ENCODE measurements at regions not wholly inside any gene's neighbourhood (a gene's known extent, or its start where the extent isn't known, plus 50 kb on each side); places are given as distances from the start of the nearest gene placed in this dataset.

DNA sequence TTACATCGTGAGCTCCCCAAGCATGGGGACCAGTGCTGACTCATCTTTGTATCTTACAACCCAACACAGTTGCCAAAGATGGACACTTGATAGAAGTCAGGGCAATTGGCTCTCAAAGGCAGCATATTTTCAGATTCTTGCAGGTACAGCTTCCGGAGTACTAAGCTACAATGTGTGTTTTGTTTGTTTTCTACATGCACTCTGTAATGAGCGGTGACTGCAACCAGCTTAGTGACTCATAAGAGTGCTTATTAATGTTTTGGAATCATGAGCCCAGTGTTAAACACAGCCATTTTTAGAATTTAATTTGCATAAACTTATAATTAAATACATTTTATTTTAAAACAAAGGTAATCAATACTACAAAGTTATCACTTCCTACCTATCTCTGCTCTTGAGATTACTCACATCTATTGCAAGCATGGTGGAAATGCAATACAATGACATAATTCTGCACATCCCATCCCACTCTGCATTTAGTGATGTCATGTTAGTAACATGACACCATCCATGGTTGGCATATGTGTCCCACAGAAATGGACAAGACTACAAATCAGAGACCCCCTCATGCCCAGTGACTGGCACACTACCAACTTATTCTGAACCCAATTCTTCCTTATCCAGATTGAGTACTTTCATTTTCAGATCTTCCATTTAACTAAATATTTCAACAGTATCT is 399.8 kb upstream of the ST6GAL2 start:
- no peak for DNase-seq (ENCODE audit: low read depth in 4 of 4, low spot score in 2 of 4)

- no peak for DNase-seq (ENCODE audit: low read depth in 4 of 4, low spot score in 2 of 4)
These were observed 404.1 kb upstream of the ST6GAL2 start for GRCh38 chr2:107290041-107290440.

GRCh38 chr2:107303964-107304363 is 418.0 kb upstream of the ST6GAL2 start:
- no peak for DNase-seq (ENCODE audit: low read depth in 4 of 4, low spot score in 2 of 4)

DNA sequence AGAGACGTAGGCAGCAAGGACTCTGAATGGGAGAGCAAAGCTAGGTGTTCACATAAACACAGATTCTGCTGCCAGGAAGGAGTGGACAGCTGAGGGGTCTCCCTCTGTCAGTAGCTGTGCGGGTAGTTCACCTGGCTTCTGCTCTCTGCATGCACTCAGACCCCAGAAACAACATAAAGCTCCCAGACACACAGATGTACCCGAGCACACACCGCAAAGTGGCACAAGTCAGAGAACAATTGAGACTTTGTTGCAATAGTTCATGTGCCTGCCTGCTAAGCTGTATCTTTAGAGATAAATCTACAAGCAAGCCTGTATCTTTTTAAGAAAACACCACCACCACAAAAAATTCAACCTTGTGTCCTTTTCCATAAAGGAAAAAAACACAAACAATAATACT is 420.0 kb upstream of the ST6GAL2 start:
- DNase-seq (ENCODE audit: low read depth in 4 of 4, low spot score in 2 of 4) = no peak

GRCh38 chr2:107306881-107307280 is 420.9 kb upstream of the ST6GAL2 start:
- no peak for DNase-seq (ENCODE audit: low read depth in 4 of 4, low spot score in 2 of 4)

- no peak for DNase-seq (ENCODE audit: low read depth in 4 of 4, low spot score in 2 of 4)
These were observed 422.9 kb upstream of the ST6GAL2 start for GRCh38 chr2:107308835-107309234.

GRCh38 chr2:107312240-107312639 is 426.3 kb upstream of the ST6GAL2 start:
- DNase-seq (ENCODE audit: low read depth in 4 of 4, low spot score in 2 of 4) = no peak

DNA sequence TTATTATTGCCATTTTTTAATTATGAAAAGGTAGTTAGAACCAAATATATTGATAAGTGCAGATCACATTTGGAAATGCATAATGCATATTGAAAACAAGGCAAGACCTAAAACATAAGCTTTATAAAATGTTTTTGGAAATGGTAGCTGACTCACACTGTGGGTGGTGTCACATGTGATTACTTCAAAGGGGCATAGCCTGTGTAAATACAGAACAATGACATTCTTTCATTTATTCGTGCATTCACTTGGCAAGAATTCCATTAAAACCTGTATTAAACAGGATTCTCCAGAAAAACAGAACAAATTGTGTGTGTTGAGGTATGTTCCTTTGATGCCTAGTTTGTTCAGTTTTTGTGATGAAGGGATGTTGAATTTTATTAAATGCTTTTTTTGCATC is 427.3 kb upstream of the ST6GAL2 start:
- no peak for DNase-seq (ENCODE audit: low read depth in 4 of 4, low spot score in 2 of 4)

GRCh38 chr2:107320881-107321280 is 434.9 kb upstream of the ST6GAL2 start:
- no peak for DNase-seq (ENCODE audit: low read depth in 4 of 4, low spot score in 2 of 4)

DNA sequence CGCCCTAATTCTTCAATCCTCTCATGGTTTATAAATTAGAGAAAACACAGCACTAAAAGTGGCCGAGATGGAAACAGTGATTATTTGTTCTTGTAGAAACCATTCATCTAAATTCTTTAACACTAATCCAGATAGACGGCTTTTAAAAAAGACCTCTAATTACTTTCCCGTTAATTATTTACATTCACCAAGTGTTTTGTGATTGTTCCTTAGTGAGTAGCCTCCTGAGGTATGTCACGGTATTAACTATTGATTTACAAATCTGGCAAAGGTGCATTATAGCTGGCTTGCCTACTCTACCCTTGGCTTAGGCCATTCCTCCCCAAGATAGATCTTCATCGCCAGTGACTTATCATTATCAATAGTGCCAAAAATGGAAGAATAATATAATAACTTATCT is 436.4 kb upstream of the ST6GAL2 start:
- DNase-seq (ENCODE audit: low read depth in 4 of 4, low spot score in 2 of 4) = no peak

- DNase-seq (ENCODE audit: low read depth in 4 of 4, low spot score in 2 of 4) = no peak
These were observed 438.1 kb upstream of the ST6GAL2 start for GRCh38 chr2:107323946-107324565.

GRCh38 chr2:107325981-107326786 is 440.2 kb upstream of the ST6GAL2 start:
- DNase-seq (ENCODE audit: low read depth in 4 of 4, low spot score in 2 of 4) = no peak

- no peak for DNase-seq (ENCODE audit: low read depth in 4 of 4, low spot score in 2 of 4)
These were observed 448.3 kb upstream of the ST6GAL2 start for GRCh38 chr2:107334306-107334705.

- peak in 1 of 4 donors; percentile 17 for DNase-seq (ENCODE audit: low read depth in 4 of 4, low spot score in 2 of 4)
These were observed 450.6 kb upstream of the ST6GAL2 start for GRCh38 chr2:107336526-107336925.

DNA sequence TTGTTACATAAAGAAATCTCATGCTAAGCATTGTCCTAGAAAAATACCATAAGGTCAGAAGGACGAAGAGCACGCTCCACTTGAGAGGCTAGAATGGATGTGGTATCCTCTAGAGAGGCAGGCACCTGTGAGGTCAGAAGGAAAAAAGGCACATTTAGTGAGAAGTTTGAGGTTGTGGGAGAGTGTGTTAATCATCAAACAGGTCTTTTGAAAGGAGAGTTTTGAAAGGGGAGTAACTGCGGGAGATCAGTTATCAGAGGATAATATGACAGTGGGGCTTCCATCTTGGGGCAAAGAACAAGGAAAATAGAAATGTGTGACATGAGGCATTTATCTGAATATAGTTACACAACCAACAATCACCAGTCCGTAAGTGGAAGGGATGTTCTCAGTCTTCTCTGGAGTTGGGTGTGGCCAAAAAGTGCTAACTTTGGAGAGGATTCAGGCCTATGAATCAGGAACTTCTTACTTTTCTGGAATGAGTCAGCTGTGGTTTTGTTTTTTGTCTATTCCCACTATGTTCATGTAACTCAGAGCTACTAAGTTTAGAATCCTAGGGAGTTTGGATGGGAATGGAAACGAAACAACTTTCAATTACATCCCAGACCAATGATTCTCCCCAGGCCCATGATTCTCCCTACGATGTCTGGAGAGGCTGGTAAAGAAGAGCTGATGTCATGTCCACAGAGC is 451.4 kb upstream of the ST6GAL2 start:
- no peak for DNase-seq (ENCODE audit: low read depth in 4 of 4, low spot score in 2 of 4)

DNA sequence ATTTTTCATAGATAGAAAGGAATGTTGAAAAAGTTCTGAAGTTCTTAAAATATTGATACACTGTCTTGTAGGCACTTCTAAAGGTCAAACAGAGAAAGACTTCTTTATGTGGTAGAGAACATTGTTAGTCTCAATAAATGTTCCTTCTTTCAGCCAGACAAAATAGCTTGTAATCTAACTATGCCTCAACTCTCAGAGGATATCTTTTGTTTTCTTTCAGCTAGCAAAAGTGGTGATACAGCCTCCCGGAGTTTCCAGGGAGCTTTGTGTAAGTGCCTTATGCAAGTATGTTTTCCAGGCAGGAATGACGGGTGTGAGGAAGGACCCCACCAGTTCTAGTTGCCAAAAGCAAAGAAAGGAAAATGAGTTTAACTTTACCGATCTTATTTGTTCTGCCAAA is 452.1 kb upstream of the ST6GAL2 start:
- no peak for DNase-seq (ENCODE audit: low read depth in 4 of 4, low spot score in 2 of 4)

DNA sequence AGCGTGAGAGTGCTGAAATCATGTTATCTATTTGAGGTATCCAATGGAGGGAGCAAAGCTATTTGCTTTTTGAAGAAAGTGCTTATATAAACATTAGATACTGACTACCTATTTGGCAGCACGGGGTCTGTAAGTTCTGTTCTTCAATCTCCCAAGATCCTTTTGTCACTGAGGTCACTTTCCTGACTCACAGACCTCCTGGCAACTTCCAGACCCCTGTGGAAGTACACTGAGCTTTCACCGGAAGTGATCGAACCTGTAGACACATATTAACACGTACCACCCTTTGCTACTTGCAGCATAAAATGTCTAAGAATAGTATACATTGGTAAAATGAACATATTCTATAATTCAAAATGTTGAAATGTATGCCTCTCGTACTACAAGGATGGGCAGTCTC is 452.6 kb upstream of the ST6GAL2 start:
- no peak for DNase-seq (ENCODE audit: low read depth in 4 of 4, low spot score in 2 of 4)

- DNase-seq (ENCODE audit: low read depth in 4 of 4, low spot score in 2 of 4) = no peak
These were observed 455.0 kb upstream of the ST6GAL2 start for GRCh38 chr2:107340955-107341354.

GRCh38 chr2:107349329-107349728 is 463.4 kb upstream of the ST6GAL2 start:
- DNase-seq (ENCODE audit: low read depth in 4 of 4, low spot score in 2 of 4) = no peak

GRCh38 chr2:107354175-107354574 is 468.2 kb upstream of the ST6GAL2 start:
- DNase-seq (ENCODE audit: low read depth in 4 of 4, low spot score in 2 of 4) = no peak

DNA sequence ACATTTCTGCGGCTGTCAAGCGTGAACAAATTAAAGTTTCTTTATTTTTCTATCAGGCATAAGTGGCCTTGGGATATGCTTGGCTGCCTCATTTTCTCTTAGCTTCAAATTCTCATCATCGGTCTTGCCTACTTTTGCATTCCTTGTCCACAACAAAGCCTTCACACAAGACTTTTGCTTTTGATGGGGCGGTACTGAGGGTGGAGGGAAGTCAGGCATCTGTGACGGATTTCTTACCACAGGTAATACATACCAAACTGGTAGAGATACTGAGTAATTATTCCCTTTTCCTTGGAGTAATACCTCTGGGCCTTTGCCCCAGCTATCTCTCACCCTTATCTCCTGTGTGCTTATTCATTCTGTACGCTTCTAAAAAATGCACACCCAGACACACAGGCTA is 468.3 kb upstream of the RGPD4 start:
- peak in 1 of 4 donors; percentile 10 for DNase-seq (ENCODE audit: low read depth in 4 of 4, low spot score in 2 of 4)

Measured in left renal cortex interstitium (tissue), 4 donors.